GM23248 (cell line): ENCODE measurements at regions not wholly inside any gene's neighbourhood (a gene's known extent, or its start where the extent isn't known, plus 50 kb on each side); places are given as distances from the start of the nearest gene placed in this dataset.

Source experiments
- EZH2 ChIP-seq: fragments of 200-600 bp; sonication (generic); IDR thresholded peaks from 2 replicates; pipeline ENCODE4 v1.6.1; 2018; ENCODE audit warnings: antibody characterized with exemption, mild to moderate bottlenecking; ENCODE audit not compliant: insufficient read depth, poor library complexity, severe bottlenecking
- EZH2phosphoT487 ChIP-seq: fragments of 200-600 bp; sonication (generic); IDR thresholded peaks from 2 replicates; pipeline ENCODE4 v1.6.1; 2018; ENCODE audit warnings: antibody characterized with exemption, moderate library complexity, mild to moderate bottlenecking, low read depth; ENCODE audit not compliant: insufficient read depth

DNA sequence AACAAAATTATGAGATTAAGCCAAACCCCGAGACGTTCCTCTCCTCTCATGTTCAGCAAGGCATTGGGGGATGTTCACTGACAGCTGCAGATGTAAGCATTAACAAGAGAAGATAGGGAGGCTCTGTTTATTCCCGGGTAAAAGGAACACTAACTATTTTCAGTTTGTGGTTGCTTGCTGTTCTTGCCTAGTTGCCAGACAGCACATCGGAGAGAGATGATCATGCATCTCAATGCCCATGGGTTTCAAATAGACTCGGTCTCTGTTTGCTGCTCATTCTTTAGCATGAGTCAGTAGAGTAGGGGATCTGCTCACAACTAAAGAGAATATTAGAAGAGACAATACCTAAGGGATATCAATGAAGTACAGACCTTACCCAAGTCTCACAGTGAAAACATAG is 78.3 kb downstream of the TMEM100 start:
- no peak for TF ChIP-seq EZH2
- TF ChIP-seq EZH2phosphoT487: no peak
